ENCODE measurements at regions not wholly inside any gene's neighbourhood (a gene's known extent, or its start where the extent isn't known, plus 50 kb on each side); places are given as distances from the start of the nearest gene placed in this dataset.
A peak's percentile ranks its signal among the peaks of the same experiment; 100 is the strongest.

- H3K27ac ChIP-seq: peak overlapping the region; percentile 74
- in situ Hi-C loops (cut with MboI): no loop called here
- 78 to 86% methylated on average over 4 of the region's 4 CpGs for WGBS, 2 experiments (ENCODE audit: low coverage in 1 of 2, low lambda C conversion rate in 2 of 2, missing lambda C conversion rate in 2 of 2)
- no peaks in the 10 kb centered on the region for H3K9me2 ChIP-seq (ENCODE audit: insufficient read depth)
- no peaks in the 10 kb centered on the region for H3K9me3 ChIP-seq (ENCODE audit: low read depth)
- TF ChIP-seq EZH2phosphoT487 (IDR thresholded peaks at IDR 0.05; ENCODE audit: insufficient read depth, low read depth) (no peak), EZH2 (IDR thresholded peaks at IDR 0.05; ENCODE audit: insufficient read depth, poor library complexity, severe bottlenecking) (no peak)
- no peaks in the 10 kb centered on the region for H4K20me1 ChIP-seq (ENCODE audit: insufficient read depth)
- peak; percentile 31 for DNase-seq
- no peaks in the 10 kb centered on the region for H3K79me2 ChIP-seq (ENCODE audit: insufficient read depth)
- peak overlapping the region; percentile 64 for H3K4me2 ChIP-seq (ENCODE audit: unreplicated experiment)
- no peak overlapping the region for H2AFZ ChIP-seq
- peaks cover 42% of the 10 kb centered on the region for H3F3A ChIP-seq (ENCODE audit: insufficient read depth)
- no peaks in the 10 kb centered on the region for H3K27me3 ChIP-seq (replicated peaks; ENCODE audit: insufficient read depth)
- H3K9ac ChIP-seq: peak overlapping the region; percentile 59; the same call in 1 of the 2 replicates
- no peaks in the 10 kb centered on the region for H3K36me3 ChIP-seq (ENCODE audit: low read depth)
- H3K4me3 ChIP-seq: no peak overlapping the region
- peaks cover 29% of the 10 kb centered on the region for H3K4me1 ChIP-seq (ENCODE audit: insufficient read depth)
Observed at GRCh38 chr12:127175361-127175760, 1091.6 kb upstream of the TMEM132C start.

GRCh38 chr12:127176804-127177203 lies 1090.2 kb upstream of the TMEM132C start:
- Histone ChIP-seq H3F3A (ENCODE audit: insufficient read depth) (peaks cover 33% of the 10 kb centered on the region), H3K27me3 (replicated peaks; ENCODE audit: insufficient read depth) (no peaks in the 10 kb centered on the region), H3K27ac (no peak overlapping the region), H3K79me2 (ENCODE audit: insufficient read depth) (no peaks in the 10 kb centered on the region), H3K4me3 (no peak overlapping the region), H3K9me2 (ENCODE audit: insufficient read depth) (no peaks in the 10 kb centered on the region), H4K20me1 (ENCODE audit: insufficient read depth) (no peaks in the 10 kb centered on the region), H3K36me3 (ENCODE audit: low read depth) (no peaks in the 10 kb centered on the region), H3K9me3 (ENCODE audit: low read depth) (no peaks in the 10 kb centered on the region), H3K9ac (no peak overlapping the region), H2AFZ (no peak overlapping the region), H3K4me1 (ENCODE audit: insufficient read depth) (peaks cover 20% of the 10 kb centered on the region), H3K4me2 (ENCODE audit: unreplicated experiment) (no peak overlapping the region)
- no peak for DNase-seq
- in situ Hi-C loops (cut with MboI): no loop called here
- 94 to 95% methylated on average over 4 of the region's 4 CpGs for WGBS, 2 experiments (ENCODE audit: low coverage in 1 of 2, low lambda C conversion rate in 2 of 2, missing lambda C conversion rate in 2 of 2)
- no peak for TF ChIP-seq EZH2phosphoT487 (IDR thresholded peaks at IDR 0.05; ENCODE audit: insufficient read depth, low read depth)
- no peak for TF ChIP-seq EZH2 (IDR thresholded peaks at IDR 0.05; ENCODE audit: insufficient read depth, poor library complexity, severe bottlenecking)

GRCh38 chr12:127178052-127178451 lies 1088.9 kb upstream of the TMEM132C start:
- H2AFZ ChIP-seq: no peak overlapping the region
- in situ Hi-C loops (cut with MboI): no loop called here
- H3K9me3 ChIP-seq (ENCODE audit: low read depth): no peaks in the 10 kb centered on the region
- H3K36me3 ChIP-seq (ENCODE audit: low read depth): no peaks in the 10 kb centered on the region
- H3K9me2 ChIP-seq (ENCODE audit: insufficient read depth): no peaks in the 10 kb centered on the region
- no peak overlapping the region for H3K4me3 ChIP-seq
- peak overlapping the region; percentile 86 for H3K27ac ChIP-seq
- 79 to 83% methylated on average over 5 of the region's 5 CpGs for WGBS, 2 experiments (ENCODE audit: low coverage in 1 of 2, low lambda C conversion rate in 2 of 2, missing lambda C conversion rate in 2 of 2)
- H3F3A ChIP-seq (ENCODE audit: insufficient read depth): peaks cover 33% of the 10 kb centered on the region
- H3K9ac ChIP-seq: no peak overlapping the region
- H3K79me2 ChIP-seq (ENCODE audit: insufficient read depth): no peaks in the 10 kb centered on the region
- no peak overlapping the region for H3K4me2 ChIP-seq (ENCODE audit: unreplicated experiment)
- H3K4me1 ChIP-seq (ENCODE audit: insufficient read depth): peaks cover 20% of the 10 kb centered on the region
- H3K27me3 ChIP-seq (replicated peaks; ENCODE audit: insufficient read depth): no peaks in the 10 kb centered on the region
- TF ChIP-seq EZH2phosphoT487 (IDR thresholded peaks at IDR 0.05; ENCODE audit: insufficient read depth, low read depth): no peak
- no peak for TF ChIP-seq EZH2 (IDR thresholded peaks at IDR 0.05; ENCODE audit: insufficient read depth, poor library complexity, severe bottlenecking)
- no peak for DNase-seq
- no peaks in the 10 kb centered on the region for H4K20me1 ChIP-seq (ENCODE audit: insufficient read depth)

GRCh38 chr12:127178463-127178862 lies 1088.5 kb upstream of the TMEM132C start:
- peak overlapping the region; percentile 44 for H3K4me2 ChIP-seq (ENCODE audit: unreplicated experiment)
- H3K36me3 ChIP-seq (ENCODE audit: low read depth): no peaks in the 10 kb centered on the region
- H3K27ac ChIP-seq: peak overlapping the region; percentile 86
- H3K9ac ChIP-seq: peak overlapping the region; percentile 64
- peaks cover 20% of the 10 kb centered on the region for H3K4me1 ChIP-seq (ENCODE audit: insufficient read depth)
- DNase-seq: no peak
- H3K9me3 ChIP-seq (ENCODE audit: low read depth): no peaks in the 10 kb centered on the region
- no peaks in the 10 kb centered on the region for H3K79me2 ChIP-seq (ENCODE audit: insufficient read depth)
- WGBS, 2 experiments (ENCODE audit: low coverage in 1 of 2, low lambda C conversion rate in 2 of 2, missing lambda C conversion rate in 2 of 2): 92 to 100% methylated on average over 1 of the region's 1 CpG
- peak overlapping the region; percentile 25; the same call in 1 of the 2 replicates for H3K4me3 ChIP-seq
- no peaks in the 10 kb centered on the region for H4K20me1 ChIP-seq (ENCODE audit: insufficient read depth)
- no peak for TF ChIP-seq EZH2phosphoT487 (IDR thresholded peaks at IDR 0.05; ENCODE audit: insufficient read depth, low read depth)
- no peak for TF ChIP-seq EZH2 (IDR thresholded peaks at IDR 0.05; ENCODE audit: insufficient read depth, poor library complexity, severe bottlenecking)
- H3K27me3 ChIP-seq (replicated peaks; ENCODE audit: insufficient read depth): no peaks in the 10 kb centered on the region
- H3F3A ChIP-seq (ENCODE audit: insufficient read depth): peaks cover 33% of the 10 kb centered on the region
- no peak overlapping the region for H2AFZ ChIP-seq
- in situ Hi-C loops (cut with MboI): no loop called here
- no peaks in the 10 kb centered on the region for H3K9me2 ChIP-seq (ENCODE audit: insufficient read depth)

- DNase-seq: peak; percentile 92
- Histone ChIP-seq H2AFZ (peak overlapping the region; percentile 39), H3K4me2 (ENCODE audit: unreplicated experiment) (peak overlapping the region; percentile 44), H3K36me3 (ENCODE audit: low read depth) (no peaks in the 10 kb centered on the region), H3K4me3 (peak overlapping the region; percentile 25), H3K79me2 (ENCODE audit: insufficient read depth) (no peaks in the 10 kb centered on the region), H3K27me3 (replicated peaks; ENCODE audit: insufficient read depth) (no peaks in the 10 kb centered on the region), H3K9me2 (ENCODE audit: insufficient read depth) (no peaks in the 10 kb centered on the region), H3K27ac (peak overlapping the region; percentile 86), H3K4me1 (ENCODE audit: insufficient read depth) (peaks cover 15% of the 10 kb centered on the region), H4K20me1 (ENCODE audit: insufficient read depth) (no peaks in the 10 kb centered on the region), H3K9me3 (ENCODE audit: low read depth) (no peaks in the 10 kb centered on the region), H3F3A (ENCODE audit: insufficient read depth) (peaks cover 32% of the 10 kb centered on the region), H3K9ac (peak overlapping the region; percentile 64)
- WGBS, 2 experiments (ENCODE audit: low coverage in 1 of 2, low lambda C conversion rate in 2 of 2, missing lambda C conversion rate in 2 of 2): 14 to 22% methylated on average over 6 of the region's 6 CpGs
- no peak for TF ChIP-seq EZH2 (IDR thresholded peaks at IDR 0.05; ENCODE audit: insufficient read depth, poor library complexity, severe bottlenecking)
- TF ChIP-seq EZH2phosphoT487 (IDR thresholded peaks at IDR 0.05; ENCODE audit: insufficient read depth, low read depth): no peak
- in situ Hi-C loops (cut with MboI): no loop called here
Observed at GRCh38 chr12:127179176-127179575, 1087.8 kb upstream of the TMEM132C start.

Measured in GM23248 (cell line).